ENCODE measurements at regions not wholly inside any gene's neighbourhood (a gene's known extent, or its start where the extent isn't known, plus 50 kb on each side); places are given as distances from the start of the nearest gene placed in this dataset.

DNA sequence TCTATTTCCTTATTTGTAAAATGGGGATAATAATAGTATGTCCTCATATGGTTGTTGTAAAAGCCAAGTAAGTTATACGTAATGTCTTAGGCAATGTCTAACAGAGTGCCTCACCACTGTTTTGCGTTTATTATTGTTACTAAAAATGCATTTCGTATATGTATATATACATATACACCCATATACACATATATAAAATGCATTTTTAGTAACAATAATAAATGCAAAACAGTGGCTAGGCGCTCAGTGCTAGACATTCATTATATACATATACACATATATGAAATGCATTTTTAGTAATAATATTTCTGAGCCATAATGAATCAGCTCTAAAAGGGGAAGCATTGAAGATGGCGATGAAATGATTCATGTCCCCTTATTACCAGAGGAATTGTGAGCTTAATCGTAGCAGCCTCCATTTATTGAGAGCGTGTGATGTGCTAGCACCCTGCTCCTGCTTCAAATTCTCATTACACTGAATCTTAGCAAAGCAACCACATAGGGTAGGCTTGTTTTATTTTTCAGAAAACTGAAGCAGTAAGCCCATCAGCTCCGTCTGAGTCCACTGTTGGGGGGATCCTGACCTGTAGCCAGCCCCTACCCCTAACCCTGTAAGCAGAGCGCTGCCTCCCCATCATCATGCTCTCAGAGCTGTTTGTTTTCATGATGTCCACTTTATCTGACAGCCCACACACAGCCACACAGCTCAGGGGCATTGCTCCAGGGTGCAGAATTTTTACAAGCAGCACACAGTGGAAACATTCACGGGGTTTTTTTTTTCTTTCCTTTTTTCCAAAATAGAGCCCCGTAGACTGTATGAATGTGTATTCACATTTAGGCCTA is 97.1 kb upstream of the NAV2 start:
- TF ChIP-seq HDAC2 (IDR thresholded peaks at IDR 0.05; ENCODE audit: borderline replicate concordance in 1 of 2, low read depth in 2 of 2, low read length in 2 of 2) (no peak), YY1 (IDR thresholded peaks at IDR 0.05; ENCODE audit: low read depth, low read length) (no peak), POLR2A (IDR thresholded peaks at IDR 0.05; ENCODE audit: control extremely low read depth in 1 of 2, low read depth in 2 of 2, low read length in 2 of 2) (no peak), CEBPB (IDR thresholded peaks at IDR 0.05; ENCODE audit: low read depth, low read length) (no peak), POLR2AphosphoS5 (IDR thresholded peaks at IDR 0.05; ENCODE audit: low read depth, low read length) (no peak), JUN (IDR thresholded peaks at IDR 0.05; ENCODE audit: low read depth, low read length) (no peak), RAD21 (IDR thresholded peaks at IDR 0.05 in 1 of 2, conservative IDR thresholded peaks at IDR 0.05 in 1 of 2; ENCODE audit: low read depth in 2 of 2, low read length in 2 of 2) (no peak), GTF2F1 (IDR thresholded peaks at IDR 0.05; ENCODE audit: borderline replicate concordance, low read depth, low read length) (no peak), EZH2 (IDR thresholded peaks at IDR 0.05; ENCODE audit: low read depth, low read length, severe bottlenecking) (no peak)
- TF ChIP-seq, protein P1, sequence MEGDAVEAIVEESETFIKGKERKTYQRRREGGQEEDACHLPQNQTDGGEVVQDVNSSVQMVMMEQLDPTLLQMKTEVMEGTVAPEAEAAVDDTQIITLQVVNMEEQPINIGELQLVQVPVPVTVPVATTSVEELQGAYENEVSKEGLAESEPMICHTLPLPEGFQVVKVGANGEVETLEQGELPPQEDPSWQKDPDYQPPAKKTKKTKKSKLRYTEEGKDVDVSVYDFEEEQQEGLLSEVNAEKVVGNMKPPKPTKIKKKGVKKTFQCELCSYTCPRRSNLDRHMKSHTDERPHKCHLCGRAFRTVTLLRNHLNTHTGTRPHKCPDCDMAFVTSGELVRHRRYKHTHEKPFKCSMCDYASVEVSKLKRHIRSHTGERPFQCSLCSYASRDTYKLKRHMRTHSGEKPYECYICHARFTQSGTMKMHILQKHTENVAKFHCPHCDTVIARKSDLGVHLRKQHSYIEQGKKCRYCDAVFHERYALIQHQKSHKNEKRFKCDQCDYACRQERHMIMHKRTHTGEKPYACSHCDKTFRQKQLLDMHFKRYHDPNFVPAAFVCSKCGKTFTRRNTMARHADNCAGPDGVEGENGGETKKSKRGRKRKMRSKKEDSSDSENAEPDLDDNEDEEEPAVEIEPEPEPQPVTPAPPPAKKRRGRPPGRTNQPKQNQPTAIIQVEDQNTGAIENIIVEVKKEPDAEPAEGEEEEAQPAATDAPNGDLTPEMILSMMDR (IDR thresholded peaks at IDR 0.05; ENCODE audit: control extremely low read depth in 1 of 3, insufficient read depth in 1 of 3, low read depth in 1 of 3, low read length in 3 of 3), result no peak
